ENCODE measurements at regions not wholly inside any gene's neighbourhood (a gene's known extent, or its start where the extent isn't known, plus 50 kb on each side); places are given as distances from the start of the nearest gene placed in this dataset.
A peak's percentile ranks its signal among the peaks of the same experiment; 100 is the strongest.

GRCh38 chr2:45093181-45093580, 83.9 kb upstream of the SIX2 start:
- no peak overlapping the region for H4K8ac ChIP-seq (ENCODE audit: low read depth, low read length)
- no peak overlapping the region for H2BK15ac ChIP-seq (ENCODE audit: low read length)
- no peak for DNase-seq (ENCODE audit: low spot score)
- no peak overlapping the region for H2BK120ac ChIP-seq (ENCODE audit: low read depth, low read length)
- no CpG with 5 or more reads among the region's 5 CpGs for WGBS, 2 donors (ENCODE audit: extremely low coverage in 2 of 2, insufficient read length in 2 of 2, insufficient replicate concordance in 1 of 2)
- no peak overlapping the region for H4K91ac ChIP-seq (ENCODE audit: low read depth, low read length, poor library complexity)
- H2AK5ac ChIP-seq (ENCODE audit: low read depth, low read length): no peak overlapping the region
- H3K4me2 ChIP-seq (ENCODE audit: insufficient read depth, low read length, poor library complexity, severe bottlenecking): no peak overlapping the region
- H3K27ac ChIP-seq (replicated peaks; ENCODE audit: low read length): no peak overlapping the region
- H3K14ac ChIP-seq (ENCODE audit: low read length): no peak overlapping the region
- H3K36me3 ChIP-seq (replicated peaks in 1 of 2; ENCODE audit: control insufficient read depth in 2 of 2, insufficient read depth in 2 of 2, low read length in 2 of 2): no peaks in the 10 kb centered on the region
- H2AFZ ChIP-seq (ENCODE audit: low read length): no peak overlapping the region
- H3K27me3 ChIP-seq (ENCODE audit: control insufficient read depth in 3 of 3, insufficient read depth in 3 of 3, low read depth in 1 of 3, low read length in 3 of 3): peaks cover 0 to 11% (median 0%) of the 10 kb centered on the region in 3 experiments
- H3K79me1 ChIP-seq (ENCODE audit: low read depth, low read length): no peaks in the 10 kb centered on the region
- no peak overlapping the region for H3K23ac ChIP-seq (ENCODE audit: low read depth, low read length, poor library complexity)
- H2BK5ac ChIP-seq (ENCODE audit: low read length): no peak overlapping the region
- no peak overlapping the region for H2BK12ac ChIP-seq (ENCODE audit: low read length)
- no peak overlapping the region for H3K9ac ChIP-seq (ENCODE audit: low read depth, low read length, poor library complexity)
- no peak overlapping the region for H3K18ac ChIP-seq (ENCODE audit: low read length)
- H3K9me3 ChIP-seq (replicated peaks in 1 of 2; ENCODE audit: control insufficient read depth in 2 of 2, insufficient read depth in 1 of 2, low read depth in 1 of 2, low read length in 2 of 2): no peaks in the 10 kb centered on the region
- peaks cover 0 to 3% of the 10 kb centered on the region in 2 donors for H3K4me1 ChIP-seq (ENCODE audit: control insufficient read depth in 2 of 2, insufficient read depth in 1 of 2, low read depth in 1 of 2, low read length in 2 of 2)
- H3K4ac ChIP-seq (ENCODE audit: low read length): no peak overlapping the region
- H3K4me3 ChIP-seq (ENCODE audit: low read length in 2 of 2): no peak overlapping the region

- no CpG with 5 or more reads among the region's 12 CpGs for WGBS, 2 donors (ENCODE audit: extremely low coverage in 2 of 2, insufficient read length in 2 of 2, insufficient replicate concordance in 1 of 2)
- no peak overlapping the region for H2BK120ac ChIP-seq (ENCODE audit: low read depth, low read length)
- no peak overlapping the region for H2BK15ac ChIP-seq (ENCODE audit: low read length)
- H2BK5ac ChIP-seq (ENCODE audit: low read length): no peak overlapping the region
- H3K4me2 ChIP-seq (ENCODE audit: insufficient read depth, low read length, poor library complexity, severe bottlenecking): no peak overlapping the region
- H4K91ac ChIP-seq (ENCODE audit: low read depth, low read length, poor library complexity): no peak overlapping the region
- H2BK12ac ChIP-seq (ENCODE audit: low read length): no peak overlapping the region
- no peak overlapping the region for H3K14ac ChIP-seq (ENCODE audit: low read length)
- no peak overlapping the region for H3K9ac ChIP-seq (ENCODE audit: low read depth, low read length, poor library complexity)
- H3K79me1 ChIP-seq (ENCODE audit: low read depth, low read length): no peaks in the 10 kb centered on the region
- peaks cover 0 to 3% of the 10 kb centered on the region in 2 donors for H3K9me3 ChIP-seq (replicated peaks in 1 of 2; ENCODE audit: control insufficient read depth in 2 of 2, insufficient read depth in 1 of 2, low read depth in 1 of 2, low read length in 2 of 2)
- H3K23ac ChIP-seq (ENCODE audit: low read depth, low read length, poor library complexity): no peak overlapping the region
- no peaks in the 10 kb centered on the region for H3K36me3 ChIP-seq (replicated peaks in 1 of 2; ENCODE audit: control insufficient read depth in 2 of 2, insufficient read depth in 2 of 2, low read length in 2 of 2)
- H3K27ac ChIP-seq (replicated peaks; ENCODE audit: low read length): no peak overlapping the region
- no peak overlapping the region for H3K18ac ChIP-seq (ENCODE audit: low read length)
- no peak overlapping the region for H3K4me3 ChIP-seq (ENCODE audit: low read length in 2 of 2)
- no peak overlapping the region for H2AFZ ChIP-seq (ENCODE audit: low read length)
- peaks cover 0 to 11% (median 0%) of the 10 kb centered on the region in 3 experiments for H3K27me3 ChIP-seq (ENCODE audit: control insufficient read depth in 3 of 3, insufficient read depth in 3 of 3, low read depth in 1 of 3, low read length in 3 of 3)
- peaks cover 0 to 1% of the 10 kb centered on the region in 2 donors for H3K4me1 ChIP-seq (ENCODE audit: control insufficient read depth in 2 of 2, insufficient read depth in 1 of 2, low read depth in 1 of 2, low read length in 2 of 2)
- H4K8ac ChIP-seq (ENCODE audit: low read depth, low read length): no peak overlapping the region
- no peak overlapping the region for H3K4ac ChIP-seq (ENCODE audit: low read length)
- DNase-seq (ENCODE audit: low spot score): no peak
- H2AK5ac ChIP-seq (ENCODE audit: low read depth, low read length): no peak overlapping the region
These were observed 80.5 kb upstream of the SIX2 start for GRCh38 chr2:45089554-45090261.

- Histone ChIP-seq H3K4me2 (ENCODE audit: insufficient read depth, low read length, poor library complexity, severe bottlenecking) (no peak overlapping the region), H2BK12ac (ENCODE audit: low read length) (no peak overlapping the region), H3K4me3 (ENCODE audit: low read length in 2 of 2) (no peak overlapping the region), H3K23ac (ENCODE audit: low read depth, low read length, poor library complexity) (no peak overlapping the region), H2BK120ac (ENCODE audit: low read depth, low read length) (no peak overlapping the region), H3K36me3 (replicated peaks in 1 of 2; ENCODE audit: control insufficient read depth in 2 of 2, insufficient read depth in 2 of 2, low read length in 2 of 2) (no peaks in the 10 kb centered on the region), H3K9ac (ENCODE audit: low read depth, low read length, poor library complexity) (no peak overlapping the region), H3K4ac (ENCODE audit: low read length) (no peak overlapping the region), H4K8ac (ENCODE audit: low read depth, low read length) (no peak overlapping the region), H3K14ac (ENCODE audit: low read length) (no peak overlapping the region), H3K27ac (replicated peaks; ENCODE audit: low read length) (no peak overlapping the region), H4K91ac (ENCODE audit: low read depth, low read length, poor library complexity) (no peak overlapping the region), H2AK5ac (ENCODE audit: low read depth, low read length) (no peak overlapping the region), H2BK5ac (ENCODE audit: low read length) (no peak overlapping the region), H3K79me1 (ENCODE audit: low read depth, low read length) (no peaks in the 10 kb centered on the region), H2AFZ (ENCODE audit: low read length) (no peak overlapping the region), H3K9me3 (replicated peaks in 1 of 2; ENCODE audit: control insufficient read depth in 2 of 2, insufficient read depth in 1 of 2, low read depth in 1 of 2, low read length in 2 of 2) (peaks cover 0 to 3% of the 10 kb centered on the region in 2 donors), H3K4me1 (ENCODE audit: control insufficient read depth in 2 of 2, insufficient read depth in 1 of 2, low read depth in 1 of 2, low read length in 2 of 2) (peaks cover 0 to 1% of the 10 kb centered on the region in 2 donors), H3K27me3 (ENCODE audit: control insufficient read depth in 3 of 3, insufficient read depth in 3 of 3, low read depth in 1 of 3, low read length in 3 of 3) (no peaks in the 10 kb centered on the region), H2BK15ac (ENCODE audit: low read length) (no peak overlapping the region), H3K18ac (ENCODE audit: low read length) (peak overlapping the region; percentile 63)
- WGBS, 2 donors (ENCODE audit: extremely low coverage in 2 of 2, insufficient read length in 2 of 2, insufficient replicate concordance in 1 of 2): no CpG with 5 or more reads among the region's 4 CpGs
- DNase-seq (ENCODE audit: low spot score): no peak
These were observed 76.2 kb upstream of the SIX2 start for GRCh38 chr2:45085487-45085886.

- no peak overlapping the region for H3K4me2 ChIP-seq (ENCODE audit: insufficient read depth, low read length, poor library complexity, severe bottlenecking)
- no CpG with 5 or more reads among the region's 8 CpGs for WGBS, 2 donors (ENCODE audit: extremely low coverage in 2 of 2, insufficient read length in 2 of 2, insufficient replicate concordance in 1 of 2)
- no peak overlapping the region for H2BK15ac ChIP-seq (ENCODE audit: low read length)
- no peak overlapping the region for H2BK5ac ChIP-seq (ENCODE audit: low read length)
- H3K79me1 ChIP-seq (ENCODE audit: low read depth, low read length): no peaks in the 10 kb centered on the region
- H4K8ac ChIP-seq (ENCODE audit: low read depth, low read length): no peak overlapping the region
- no peak overlapping the region for H3K4ac ChIP-seq (ENCODE audit: low read length)
- no peak overlapping the region for H3K14ac ChIP-seq (ENCODE audit: low read length)
- H2AK5ac ChIP-seq (ENCODE audit: low read depth, low read length): no peak overlapping the region
- DNase-seq (ENCODE audit: low spot score): no peak
- no peak overlapping the region for H3K23ac ChIP-seq (ENCODE audit: low read depth, low read length, poor library complexity)
- H2AFZ ChIP-seq (ENCODE audit: low read length): no peak overlapping the region
- H2BK120ac ChIP-seq (ENCODE audit: low read depth, low read length): no peak overlapping the region
- no peak overlapping the region for H3K9ac ChIP-seq (ENCODE audit: low read depth, low read length, poor library complexity)
- H3K4me3 ChIP-seq (ENCODE audit: low read length in 2 of 2): no peak overlapping the region
- H4K91ac ChIP-seq (ENCODE audit: low read depth, low read length, poor library complexity): no peak overlapping the region
- no peak overlapping the region for H2BK12ac ChIP-seq (ENCODE audit: low read length)
- peaks cover 0 to 3% of the 10 kb centered on the region in 2 donors for H3K9me3 ChIP-seq (replicated peaks in 1 of 2; ENCODE audit: control insufficient read depth in 2 of 2, insufficient read depth in 1 of 2, low read depth in 1 of 2, low read length in 2 of 2)
- no peak overlapping the region for H3K27ac ChIP-seq (replicated peaks; ENCODE audit: low read length)
- peaks cover 0 to 1% of the 10 kb centered on the region in 2 donors for H3K4me1 ChIP-seq (ENCODE audit: control insufficient read depth in 2 of 2, insufficient read depth in 1 of 2, low read depth in 1 of 2, low read length in 2 of 2)
- H3K36me3 ChIP-seq (replicated peaks in 1 of 2; ENCODE audit: control insufficient read depth in 2 of 2, insufficient read depth in 2 of 2, low read length in 2 of 2): no peaks in the 10 kb centered on the region
- H3K18ac ChIP-seq (ENCODE audit: low read length): no peak overlapping the region
- no peaks in the 10 kb centered on the region for H3K27me3 ChIP-seq (ENCODE audit: control insufficient read depth in 3 of 3, insufficient read depth in 3 of 3, low read depth in 1 of 3, low read length in 3 of 3)
These were observed 75.2 kb upstream of the SIX2 start for GRCh38 chr2:45084361-45085020.
